ENCODE measurements at regions not wholly inside any gene's neighbourhood (a gene's known extent, or its start where the extent isn't known, plus 50 kb on each side); places are given as distances from the start of the nearest gene placed in this dataset.

GRCh38 chr2:106041150-106041549 is 153.0 kb downstream of the UXS1 start:
- no peak for DNase-seq

DNA sequence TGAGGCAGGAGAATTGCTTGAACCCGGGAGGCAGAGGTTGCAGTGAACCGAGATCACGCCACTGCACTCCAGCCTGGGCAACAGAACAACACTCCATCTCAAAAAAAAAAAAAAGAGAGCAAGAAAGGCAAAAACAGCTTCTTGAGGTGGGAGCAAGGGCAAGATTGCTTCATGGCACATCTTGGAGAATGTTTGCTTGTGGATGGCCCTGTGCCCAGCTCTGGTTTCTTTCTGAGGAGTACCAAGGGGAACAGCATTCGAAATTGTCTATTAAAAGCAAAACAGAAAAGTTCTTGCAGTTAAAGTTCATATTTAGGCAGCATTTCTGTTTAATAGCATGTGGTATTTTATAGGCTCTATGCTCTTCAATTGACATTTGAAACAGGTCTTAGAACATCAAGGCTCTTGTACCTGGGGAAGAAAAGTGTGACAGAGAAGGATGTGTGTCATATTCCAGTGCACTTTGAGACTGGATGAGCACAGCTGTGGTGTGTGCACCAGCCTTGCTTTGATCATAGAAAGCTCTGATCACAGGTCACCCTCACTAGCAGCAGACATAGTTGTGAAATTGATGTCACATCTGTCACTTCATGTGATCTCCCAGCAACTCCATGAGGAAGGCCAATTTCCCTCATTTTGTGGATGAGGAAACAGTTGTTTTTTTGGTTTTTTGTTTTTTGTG is 154.3 kb downstream of the UXS1 start:
- no peak for DNase-seq

DNA sequence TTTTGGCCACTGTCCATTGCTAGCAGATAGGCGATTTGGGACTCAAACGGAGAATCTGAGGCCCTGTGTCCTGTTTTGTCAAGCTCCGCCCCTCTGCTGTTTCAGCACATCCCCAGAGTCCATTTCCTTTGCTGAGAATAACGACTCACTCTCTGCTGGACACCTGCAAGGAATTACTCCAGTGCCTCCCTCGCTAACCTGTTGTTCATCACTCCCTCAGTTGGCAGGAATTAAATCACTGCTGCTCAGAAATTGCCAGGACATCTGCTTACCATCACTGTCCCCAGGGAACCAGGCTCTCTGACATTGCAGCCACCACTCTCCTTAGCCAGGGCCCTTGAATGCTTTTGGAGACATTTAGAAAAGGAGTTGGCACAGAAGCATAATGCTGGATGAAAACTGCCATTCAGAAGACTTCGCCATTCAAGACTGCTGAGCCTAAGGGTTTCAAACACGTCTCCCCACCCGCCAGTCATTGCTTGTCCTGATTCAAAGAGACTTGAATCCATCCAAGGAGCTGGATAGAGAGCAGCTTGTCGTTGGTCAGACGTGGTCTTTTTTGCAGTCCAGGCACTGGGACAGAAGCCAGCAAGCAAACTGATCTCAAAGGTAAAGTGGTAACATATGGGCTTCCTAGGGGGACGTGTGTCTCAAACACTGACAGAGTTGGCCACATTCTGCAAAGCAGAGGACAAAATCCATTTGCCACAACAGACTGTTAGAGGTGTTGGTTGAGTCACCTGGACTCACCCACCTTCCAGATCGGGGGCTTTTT is 155.3 kb downstream of the UXS1 start:
- no peak for DNase-seq

- DNase-seq = no peak
Observed at GRCh38 chr2:106037932-106038331, 156.2 kb downstream of the UXS1 start.

DNA sequence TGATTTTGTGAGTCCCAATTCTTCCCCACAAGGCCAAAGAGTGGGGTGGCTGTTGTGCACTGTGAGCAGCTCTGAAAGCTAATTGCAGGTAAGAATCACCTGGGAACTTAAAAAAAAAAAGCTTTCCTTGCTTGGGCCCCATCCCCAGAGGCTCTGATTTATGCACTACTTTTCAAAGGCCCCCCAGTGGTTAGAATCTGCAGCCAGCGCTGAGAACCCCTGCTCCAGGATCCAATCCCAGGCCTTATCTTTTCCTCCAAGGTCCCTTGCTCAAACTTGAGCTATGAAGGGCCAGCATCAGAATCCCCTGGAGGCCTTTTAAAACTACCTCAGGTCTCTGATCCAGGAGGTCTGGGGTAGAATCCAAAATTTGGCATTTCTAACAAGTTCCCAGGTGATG is 156.8 kb downstream of the UXS1 start:
- no peak for DNase-seq

- DNase-seq = no peak
Observed at GRCh38 chr2:106034325-106034724, 159.8 kb downstream of the UXS1 start.

- no peak for DNase-seq
Observed at GRCh38 chr2:106032676-106033075, 161.4 kb downstream of the UXS1 start.

GRCh38 chr2:106030287-106031268 is 163.5 kb downstream of the UXS1 start:
- DNase-seq = peak in 1 of 4 experiments; percentile 5

- no peak for DNase-seq
Observed at GRCh38 chr2:106028192-106028591, 165.9 kb downstream of the UXS1 start.

DNA sequence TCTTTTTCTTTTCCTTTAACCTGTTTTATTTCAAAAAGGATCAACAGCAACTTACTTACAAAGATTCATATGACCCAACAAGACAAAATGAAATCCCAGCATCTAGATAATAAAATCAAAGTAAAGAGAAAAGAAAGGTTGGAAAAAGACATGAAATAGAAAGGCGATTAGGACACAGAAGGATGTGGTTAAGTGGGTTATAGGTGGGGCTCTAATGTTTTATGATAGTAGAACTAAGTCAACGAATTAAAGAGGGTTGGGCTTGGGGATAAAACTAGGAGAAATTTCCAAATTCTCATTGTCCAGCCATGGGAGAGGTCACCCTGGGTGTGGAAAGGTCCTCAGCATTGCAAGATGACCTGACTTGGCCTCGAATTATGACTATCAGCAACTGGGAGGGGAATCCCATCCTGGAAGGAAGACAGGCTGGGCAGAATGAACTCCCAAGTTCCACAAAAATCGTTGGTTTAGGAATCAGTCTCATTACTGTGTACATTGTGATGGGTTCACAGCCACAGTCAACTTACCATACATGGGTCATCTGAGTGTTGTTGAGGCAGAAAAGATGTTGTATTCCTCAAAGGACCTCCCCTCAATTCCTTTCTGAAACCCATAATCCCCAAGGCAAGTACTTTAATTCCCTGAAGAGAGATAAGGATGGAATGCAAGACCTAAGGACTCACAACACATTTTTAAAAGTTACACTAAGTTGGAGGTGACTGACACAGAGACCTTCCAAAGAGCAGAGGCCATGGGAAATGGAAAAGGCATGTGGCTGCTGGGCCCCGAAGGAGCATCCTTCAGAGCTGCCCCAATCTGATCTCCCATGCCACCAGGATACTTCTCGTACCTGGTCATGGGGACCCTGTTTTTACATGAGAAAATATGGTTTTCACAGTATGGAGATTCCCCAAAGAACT is 167.6 kb downstream of the UXS1 start:
- DNase-seq = no peak

GRCh38 chr2:106025796-106026195 is 168.3 kb downstream of the UXS1 start:
- no peak for DNase-seq

DNA sequence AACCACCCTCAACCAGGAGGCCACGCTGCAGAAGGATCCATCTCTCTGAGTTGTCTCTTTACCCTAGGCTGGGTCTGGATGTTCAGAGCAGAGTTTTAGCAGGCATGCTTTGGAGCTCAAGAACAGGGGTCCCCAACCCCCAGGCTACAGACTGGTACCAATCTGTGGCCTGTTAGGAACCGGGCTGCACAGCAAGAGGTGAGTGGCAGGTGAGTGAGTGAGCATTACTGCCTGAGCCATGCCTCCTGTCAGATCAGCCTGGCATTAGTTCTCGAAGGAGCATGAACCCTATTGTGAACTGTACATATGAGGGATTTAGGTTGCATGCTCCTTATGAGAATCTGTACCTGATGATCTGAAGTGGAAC is 172.5 kb downstream of the UXS1 start:
- DNase-seq = no peak

GRCh38 chr2:106020821-106021661 is 173.1 kb downstream of the UXS1 start:
- DNase-seq = no peak

DNA sequence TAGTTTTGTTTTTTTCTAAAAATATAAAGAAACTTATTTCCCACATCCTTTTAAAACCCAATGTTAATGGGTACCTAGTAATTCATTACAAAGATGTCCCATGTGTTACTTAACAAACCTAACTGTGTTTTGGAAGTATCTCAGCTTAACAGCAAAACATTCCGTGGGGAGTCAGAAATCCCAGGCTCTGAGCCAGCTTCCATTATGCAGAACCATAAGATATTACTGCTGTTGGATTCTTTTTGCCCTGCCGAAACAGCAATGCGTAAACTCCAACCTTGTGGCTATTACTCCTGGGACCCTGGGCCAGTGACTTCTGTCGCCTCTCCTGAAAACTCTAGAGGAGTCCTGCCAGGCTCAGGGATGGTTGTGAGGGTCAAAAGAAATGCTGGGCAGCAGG is 174.1 kb downstream of the UXS1 start:
- DNase-seq = no peak

DNA sequence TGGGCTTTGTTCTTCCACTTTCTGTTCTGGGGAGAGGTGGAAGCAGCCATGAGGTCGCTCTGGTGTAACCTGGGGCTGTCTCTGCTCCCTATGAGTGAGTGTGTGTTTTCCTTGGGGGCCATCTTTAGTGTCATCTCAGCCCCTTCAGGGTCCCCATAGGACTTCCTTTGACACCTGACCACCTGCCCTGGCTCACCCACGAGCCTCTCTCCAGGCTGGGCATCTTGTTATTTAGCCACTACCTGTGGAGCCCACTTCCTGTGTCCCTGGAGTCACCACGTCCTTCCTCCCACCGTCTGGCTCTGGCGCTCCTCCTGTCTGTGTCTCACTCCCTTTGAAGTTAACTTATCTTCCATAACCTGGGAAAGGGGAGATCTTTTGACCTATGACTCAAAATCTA is 176.0 kb downstream of the UXS1 start:
- DNase-seq = no peak

GRCh38 chr2:106012591-106013347 is 181.3 kb downstream of the UXS1 start:
- DNase-seq = no peak

GRCh38 chr2:106012001-106012590 is 182.0 kb downstream of the UXS1 start:
- no peak for DNase-seq

DNA sequence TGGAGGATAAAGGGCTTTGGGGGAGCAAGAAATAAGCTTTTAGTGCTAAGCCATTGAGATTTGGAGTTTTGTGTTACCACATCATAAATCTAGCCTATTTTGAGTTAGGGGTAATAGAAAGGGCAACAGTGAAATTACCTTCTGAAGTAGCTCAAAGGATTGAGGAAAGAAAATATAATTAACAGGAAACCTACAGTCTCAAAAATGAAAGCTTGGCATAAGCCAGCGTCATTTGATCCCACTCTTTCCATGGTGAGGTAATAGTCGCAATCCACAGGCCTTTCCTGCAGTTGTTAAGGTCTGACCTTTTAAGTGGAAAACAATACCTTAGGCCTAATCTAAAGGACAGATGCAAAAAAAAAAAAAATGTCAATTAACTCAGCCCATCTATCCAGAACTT is 182.7 kb downstream of the UXS1 start:
- DNase-seq = no peak

DNA sequence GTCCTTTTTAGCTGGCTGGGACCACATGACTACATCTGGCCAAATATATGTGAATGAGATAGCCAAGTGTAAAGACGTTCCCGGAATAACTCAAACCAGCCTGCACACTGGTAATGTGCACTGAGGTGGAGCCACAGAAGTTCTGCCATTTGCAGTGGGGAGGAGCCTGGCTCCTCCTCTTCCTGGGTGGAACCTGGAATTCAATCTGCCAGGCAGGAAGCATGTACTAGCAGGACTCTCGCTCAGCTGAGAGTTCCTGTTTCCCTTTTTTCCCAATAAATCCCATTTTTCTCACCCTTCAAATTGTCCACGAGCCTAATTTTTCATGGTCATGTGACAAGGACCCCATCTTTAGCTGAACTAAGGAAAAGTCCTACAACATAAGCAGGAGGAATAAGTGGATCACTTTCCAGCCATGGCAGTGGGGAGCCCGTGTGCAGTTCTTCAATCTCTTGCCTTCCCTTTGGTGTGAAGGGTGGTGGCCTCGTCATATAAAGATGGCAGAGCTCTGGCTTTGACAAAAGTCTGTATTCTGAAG is 183.2 kb downstream of the UXS1 start:
- no peak for DNase-seq

GRCh38 chr2:106009096-106009495 is 185.0 kb downstream of the UXS1 start:
- no peak for DNase-seq

Data from activated CD4-positive, CD25-positive, alpha-beta regulatory T cell (primary cell).